NCI-H1930 (cell line): ENCODE measurements at regions not wholly inside any gene's neighbourhood (a gene's known extent, or its start where the extent isn't known, plus 50 kb on each side); places are given as distances from the start of the nearest gene placed in this dataset.

Experiments used
- DNase-seq, 2 experiments: peaks; one replicate each; lab custom pipeline; 2025; lab: John Stamatoyannopoulos, UW

GRCh38 chr20:10771435-10772140 is 97.8 kb upstream of the JAG1 start:
- no peak for DNase-seq

GRCh38 chr20:10774357-10774943 is 100.7 kb upstream of the JAG1 start:
- DNase-seq: no peak

- no peak for DNase-seq
Observed at GRCh38 chr20:10777710-10778109, 103.9 kb upstream of the JAG1 start.

- no peak for DNase-seq
Observed at GRCh38 chr20:10779911-10780310, 106.1 kb upstream of the JAG1 start.

- DNase-seq: no peak
Observed at GRCh38 chr20:10780901-10781300, 107.1 kb upstream of the JAG1 start.

GRCh38 chr20:10781526-10781925 is 107.7 kb upstream of the JAG1 start:
- no peak for DNase-seq

- no peak for DNase-seq
Observed at GRCh38 chr20:10783707-10784553, 110.1 kb upstream of the JAG1 start.

- peak; percentile 56 to 70 for DNase-seq
Observed at GRCh38 chr20:10784554-10785183, 110.9 kb upstream of the JAG1 start.

- no peak for DNase-seq
Observed at GRCh38 chr20:10786678-10787077, 112.9 kb upstream of the JAG1 start.

- no peak for DNase-seq
Observed at GRCh38 chr20:10788055-10788454, 114.3 kb upstream of the JAG1 start.

GRCh38 chr20:10788877-10789276 is 115.1 kb upstream of the JAG1 start:
- DNase-seq: no peak

GRCh38 chr20:10789386-10789785 is 115.6 kb upstream of the JAG1 start:
- DNase-seq: no peak

GRCh38 chr20:10790013-10790412 is 116.2 kb upstream of the JAG1 start:
- no peak for DNase-seq

- DNase-seq: no peak
Observed at GRCh38 chr20:10792291-10792690, 118.5 kb upstream of the JAG1 start.

- peak; percentile 50 to 77 for DNase-seq
Observed at GRCh38 chr20:10793766-10794165, 120.0 kb upstream of the JAG1 start.

GRCh38 chr20:10794765-10795164 is 121.0 kb upstream of the JAG1 start:
- no peak for DNase-seq

GRCh38 chr20:10795286-10796026 is 121.7 kb upstream of the JAG1 start:
- no peak for DNase-seq

GRCh38 chr20:10798811-10799210 is 125.0 kb upstream of the JAG1 start:
- DNase-seq: no peak

GRCh38 chr20:10799735-10800134 is 125.9 kb upstream of the JAG1 start:
- DNase-seq: no peak

- peak in 1 of 2 experiments; percentile 19 for DNase-seq
Observed at GRCh38 chr20:10800288-10800687, 126.5 kb upstream of the JAG1 start.

- DNase-seq: no peak
Observed at GRCh38 chr20:10802236-10802635, 128.4 kb upstream of the JAG1 start.

GRCh38 chr20:10805764-10806163 is 132.0 kb upstream of the JAG1 start:
- DNase-seq: no peak
